Activated effector memory CD4-positive, alpha-beta T cell treated with anti-CD3 and anti-CD28 coated beads, Interleukin-2, amount 50 U/mL, for 16 hours (primary cell): ENCODE measurements at regions not wholly inside any gene's neighbourhood (a gene's known extent, or its start where the extent isn't known, plus 50 kb on each side); places are given as distances from the start of the nearest gene placed in this dataset.
"Not testable (repeated sequence)": the region's sequence is repeated elsewhere in the genome, so short reads cannot be mapped to it uniquely, and the experiment has no call there.

Source experiments
- DNase-seq: peaks from one replicate; pipeline ENCODE4 v3.0.0-alpha.2; 2020

- no peak for DNase-seq
Measured at GRCh38 chr13:31385540-31385939, 185.8 kb downstream of the B3GLCT start.

- DNase-seq = no peak
Measured at GRCh38 chr13:31394506-31394905, 194.7 kb downstream of the B3GLCT start.

GRCh38 chr13:31395090-31395489 lies 195.3 kb downstream of the B3GLCT start:
- no peak for DNase-seq

GRCh38 chr13:31399690-31400089 lies 199.9 kb downstream of the B3GLCT start:
- no peak for DNase-seq

GRCh38 chr13:31403711-31404110 lies 203.9 kb downstream of the B3GLCT start:
- DNase-seq = not testable (repeated sequence)

- no peak for DNase-seq
Measured at GRCh38 chr13:31408927-31409326, 209.2 kb downstream of the B3GLCT start.

GRCh38 chr13:31409678-31410356 lies 210.0 kb downstream of the B3GLCT start:
- DNase-seq = no peak

- DNase-seq = no peak
Measured at GRCh38 chr13:31413516-31413915, 213.7 kb downstream of the B3GLCT start.

- no peak for DNase-seq
Measured at GRCh38 chr13:31416066-31416465, 216.3 kb downstream of the B3GLCT start.

- no peak for DNase-seq
Measured at GRCh38 chr13:31418186-31418585, 218.4 kb downstream of the B3GLCT start.

- DNase-seq = no peak
Measured at GRCh38 chr13:31421756-31422155, 222.0 kb downstream of the B3GLCT start.

GRCh38 chr13:31424130-31424729 lies 224.5 kb downstream of the B3GLCT start:
- peak; percentile 79 for DNase-seq

GRCh38 chr13:31426395-31426794 lies 226.6 kb downstream of the B3GLCT start:
- DNase-seq = no peak

GRCh38 chr13:31427151-31428100 lies 227.7 kb downstream of the B3GLCT start:
- DNase-seq = no peak

- peak; percentile 79 for DNase-seq
Measured at GRCh38 chr13:31431722-31432137, 232.0 kb downstream of the B3GLCT start.

GRCh38 chr13:31433207-31433606 lies 233.4 kb downstream of the B3GLCT start:
- no peak for DNase-seq

- DNase-seq = no peak
Measured at GRCh38 chr13:31433746-31434145, 234.0 kb downstream of the B3GLCT start.

- no peak for DNase-seq
Measured at GRCh38 chr13:31434613-31435012, 234.8 kb downstream of the B3GLCT start.

GRCh38 chr13:31435536-31435935 lies 235.8 kb downstream of the B3GLCT start:
- no peak for DNase-seq

- no peak for DNase-seq
Measured at GRCh38 chr13:31436478-31436877, 236.7 kb downstream of the B3GLCT start.

GRCh38 chr13:31437975-31438374 lies 238.2 kb downstream of the B3GLCT start:
- DNase-seq = no peak

GRCh38 chr13:31440132-31440531 lies 240.4 kb downstream of the B3GLCT start:
- no peak for DNase-seq

GRCh38 chr13:31441800-31442510 lies 242.2 kb downstream of the B3GLCT start:
- no peak for DNase-seq
